Left lobe of liver (tissue), 2 donors: ENCODE measurements at regions not wholly inside any gene's neighbourhood (a gene's known extent, or its start where the extent isn't known, plus 50 kb on each side); places are given as distances from the start of the nearest gene placed in this dataset.
"Not testable (repeated sequence)": the region's sequence is repeated elsewhere in the genome, so short reads cannot be mapped to it uniquely, and the experiment has no call there.

Experiments used
- ATAC-seq: fragments of 200-7000 bp; cut with Tn5 transposase; one replicate; pipeline ENCODE4 v1.9.1; 2020; ENCODE audit warnings: mild to moderate bottlenecking, moderate library complexity
- DNase-seq: peaks from one replicate; pipeline ENCODE4 v3.0.0-alpha.2; 2020; ENCODE audit warnings: low spot score
- donor health status: DM: no; HTN: no; CAD: no; lungs with moderate emphysema.
- donor health status: DM: no; HTN: yes; CAD: no.

GRCh38 chrX:76774912-76775311 is 347.4 kb downstream of the MAGEE1 start:
- DNase-seq, ATAC-seq: not testable (repeated sequence)

GRCh38 chrX:76796311-76796710 is 368.8 kb downstream of the MAGEE1 start:
- no peak for ATAC-seq
- no peak for DNase-seq

GRCh38 chrX:76802708-76803107 is 375.2 kb downstream of the MAGEE1 start:
- no peak for DNase-seq
- ATAC-seq: no peak

- DNase-seq: no peak
- no peak for ATAC-seq
These were observed 388.2 kb downstream of the MAGEE1 start for GRCh38 chrX:76815754-76816153.

- not testable (repeated sequence) for ATAC-seq, DNase-seq
These were observed 389.8 kb downstream of the MAGEE1 start for GRCh38 chrX:76817279-76817678.

- ATAC-seq (no peak), DNase-seq (no peak)
These were observed 393.8 kb downstream of the MAGEE1 start for GRCh38 chrX:76821276-76821675.

- DNase-seq: no peak
- ATAC-seq: no peak
These were observed 400.2 kb downstream of the MAGEE1 start for GRCh38 chrX:76827672-76828071.

- not testable (repeated sequence) for ATAC-seq, DNase-seq
These were observed 413.4 kb downstream of the MAGEE1 start for GRCh38 chrX:76840902-76841301.

- DNase-seq: no peak
- ATAC-seq: peak; percentile 52
These were observed 423.3 kb downstream of the MAGEE1 start for GRCh38 chrX:76850851-76851250.

- no peak for ATAC-seq
These were observed 435.0 kb downstream of the MAGEE1 start for GRCh38 chrX:76862509-76862908.

GRCh38 chrX:76893930-76894329 is 466.4 kb downstream of the MAGEE1 start:
- DNase-seq (no peak), ATAC-seq (no peak)

More at GRCh38 chrX:76862509-76862908, 435.0 kb downstream of the MAGEE1 start:
- DNase-seq: no peak

GRCh38 chrX:76915836-76916235 is 488.3 kb downstream of the MAGEE1 start:
- no peak for ATAC-seq

GRCh38 chrX:76918033-76918432 is 490.5 kb downstream of the MAGEE1 start:
- no peak for DNase-seq
- no peak for ATAC-seq

More at GRCh38 chrX:76915836-76916235, 488.3 kb downstream of the MAGEE1 start:
- no peak for DNase-seq

- DNase-seq: no peak
- ATAC-seq: no peak
These were observed 492.3 kb downstream of the MAGEE1 start for GRCh38 chrX:76919761-76920160.

- ATAC-seq (no peak), DNase-seq (no peak)
These were observed 493.1 kb downstream of the MAGEE1 start for GRCh38 chrX:76920607-76921006.

GRCh38 chrX:76921176-76921575 is 493.7 kb downstream of the MAGEE1 start:
- ATAC-seq: no peak

GRCh38 chrX:76922100-76922499 is 494.6 kb downstream of the MAGEE1 start:
- ATAC-seq (no peak), DNase-seq (no peak)

More at GRCh38 chrX:76921176-76921575, 493.7 kb downstream of the MAGEE1 start:
- no peak for DNase-seq

GRCh38 chrX:76924616-76925015 is 497.1 kb downstream of the MAGEE1 start:
- DNase-seq, ATAC-seq: not testable (repeated sequence)

- DNase-seq (no peak), ATAC-seq (no peak)
These were observed 504.0 kb downstream of the MAGEE1 start for GRCh38 chrX:76931518-76931917.

- ATAC-seq (no peak), DNase-seq (no peak)
These were observed 489.7 kb upstream of the FGF16 start for GRCh38 chrX:76957485-76957884.

- DNase-seq (no peak), ATAC-seq (no peak)
These were observed 475.5 kb upstream of the FGF16 start for GRCh38 chrX:76971393-76972376.

GRCh38 chrX:76977452-76977851 is 469.7 kb upstream of the FGF16 start:
- ATAC-seq: no peak
- no peak for DNase-seq
